NCI-H146 (cell line): ENCODE measurements at regions not wholly inside any gene's neighbourhood (a gene's known extent, or its start where the extent isn't known, plus 50 kb on each side); places are given as distances from the start of the nearest gene placed in this dataset.

Experiments
- DNase-seq: peaks from one replicate; lab custom pipeline; 2025; lab: John Stamatoyannopoulos, UW

DNA sequence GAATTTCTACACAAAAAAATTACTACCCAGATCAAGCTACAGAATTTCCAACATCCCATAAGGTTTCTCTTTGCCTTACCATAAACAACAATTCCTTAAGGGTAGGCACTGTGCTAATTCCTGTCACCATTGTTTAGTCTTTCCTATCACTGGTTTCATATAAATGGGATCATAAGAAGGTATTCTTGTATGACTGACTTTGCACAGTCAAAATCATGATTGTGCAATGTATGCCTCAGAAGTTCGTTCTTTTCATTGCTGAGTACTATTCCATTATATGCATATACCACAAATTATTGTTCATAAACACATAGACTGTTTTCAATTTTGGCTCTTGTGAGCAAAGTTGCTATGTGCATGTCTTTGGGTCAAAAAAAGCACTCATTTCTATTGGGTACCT, 611.6 kb upstream of the CADM1 start:
- DNase-seq: no peak

DNA sequence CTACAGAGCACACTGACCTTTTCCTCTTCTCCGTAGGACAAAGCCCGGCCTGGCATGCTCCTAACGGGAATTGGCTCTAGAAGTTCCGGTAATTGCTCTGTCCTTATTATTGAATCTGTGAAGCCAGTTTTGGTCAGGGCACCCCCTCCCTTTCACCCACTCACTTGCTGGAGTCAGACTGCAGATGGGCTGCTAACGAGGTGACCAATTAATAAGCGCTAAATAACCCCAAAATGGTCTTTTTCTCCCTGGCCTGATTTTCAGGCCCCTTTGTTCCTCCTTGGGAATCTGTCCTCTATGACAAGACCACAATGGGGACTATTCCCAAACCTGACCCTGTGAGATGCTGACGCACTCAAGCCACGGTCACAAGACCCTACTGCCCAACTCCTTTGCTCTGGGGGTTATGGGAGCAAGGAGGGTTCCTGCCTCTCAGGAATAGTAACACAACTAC, 610.0 kb upstream of the CADM1 start:
- DNase-seq: no peak

DNA sequence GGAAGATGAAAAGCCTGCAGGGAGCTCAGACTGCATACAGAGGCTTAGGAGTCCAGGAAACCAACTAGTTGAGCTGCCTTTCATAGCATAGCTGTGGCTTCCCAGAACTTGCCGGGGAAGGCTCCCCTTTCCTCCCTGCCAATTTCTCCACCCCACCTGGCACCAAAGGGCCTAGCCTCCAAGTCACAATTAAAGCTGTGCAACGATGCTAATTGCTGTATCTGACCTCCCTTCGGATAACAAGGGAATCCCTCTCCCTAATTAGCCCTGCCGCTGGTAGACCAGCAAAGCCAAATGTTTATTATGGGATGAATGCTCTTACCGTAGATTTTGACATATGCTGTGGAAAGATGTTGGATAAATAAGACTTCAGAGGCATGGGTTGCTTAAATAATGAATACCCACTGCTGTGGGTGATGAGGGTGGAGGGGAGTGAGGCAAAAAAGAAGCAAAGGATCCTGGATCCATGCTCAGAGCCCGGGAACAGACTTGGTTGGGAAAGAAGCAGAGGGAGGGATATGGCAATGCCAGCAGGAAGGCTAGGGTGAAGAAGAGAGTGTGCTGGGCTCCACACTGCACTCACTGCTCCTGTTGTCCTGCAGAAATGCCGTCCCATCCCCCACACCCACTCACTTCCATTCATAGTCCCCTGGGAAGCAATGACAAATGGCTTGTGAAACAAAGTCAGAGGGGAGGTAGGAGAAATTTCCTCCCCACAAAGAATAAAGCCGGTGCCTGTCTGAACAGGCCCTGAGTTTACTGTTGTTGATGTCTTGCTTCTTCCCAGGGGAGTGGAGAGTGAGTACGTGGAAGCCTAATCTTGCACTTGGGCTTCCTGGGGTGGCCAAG, 608.1 kb upstream of the CADM1 start:
- DNase-seq: no peak

DNA sequence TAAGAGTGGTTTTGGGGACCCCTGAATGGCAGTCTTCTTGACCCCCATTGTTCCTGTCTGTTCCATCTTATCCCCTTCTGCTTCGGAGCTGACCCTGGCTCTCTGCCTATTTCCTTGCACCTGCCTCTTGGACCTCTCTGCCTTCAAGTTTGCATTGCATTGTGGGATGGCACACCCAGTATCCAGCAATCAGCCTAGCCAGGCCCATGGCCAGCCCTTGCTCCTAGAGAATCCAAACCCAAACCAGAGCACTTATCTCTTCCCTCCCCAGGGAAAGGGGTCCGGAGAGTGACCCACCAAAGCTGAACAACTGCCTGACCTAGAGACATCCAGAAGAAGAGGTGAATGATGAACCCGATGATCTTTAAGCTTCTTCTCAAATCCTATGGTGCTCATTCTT, 607.3 kb upstream of the CADM1 start:
- no peak for DNase-seq

DNA sequence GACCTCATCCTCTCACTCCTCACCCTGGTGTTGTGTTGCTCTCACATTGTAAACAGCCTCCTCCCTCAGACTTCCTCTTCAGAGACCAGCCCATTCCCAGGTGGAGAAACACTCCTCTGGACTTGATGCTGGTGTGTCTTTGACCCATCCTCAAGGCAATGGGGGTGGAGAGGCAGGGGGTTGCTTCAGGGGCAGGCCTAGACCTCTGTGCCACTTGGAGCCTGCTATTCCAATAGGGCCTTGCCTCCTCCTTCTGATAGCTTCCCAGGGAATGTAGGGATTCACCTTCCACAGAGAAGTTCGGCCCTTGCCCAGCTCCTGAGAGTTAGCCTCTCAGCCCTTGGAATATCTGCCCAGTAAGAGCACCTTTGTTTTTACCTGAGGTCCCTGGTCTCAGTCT, 606.6 kb upstream of the CADM1 start:
- DNase-seq: no peak

DNA sequence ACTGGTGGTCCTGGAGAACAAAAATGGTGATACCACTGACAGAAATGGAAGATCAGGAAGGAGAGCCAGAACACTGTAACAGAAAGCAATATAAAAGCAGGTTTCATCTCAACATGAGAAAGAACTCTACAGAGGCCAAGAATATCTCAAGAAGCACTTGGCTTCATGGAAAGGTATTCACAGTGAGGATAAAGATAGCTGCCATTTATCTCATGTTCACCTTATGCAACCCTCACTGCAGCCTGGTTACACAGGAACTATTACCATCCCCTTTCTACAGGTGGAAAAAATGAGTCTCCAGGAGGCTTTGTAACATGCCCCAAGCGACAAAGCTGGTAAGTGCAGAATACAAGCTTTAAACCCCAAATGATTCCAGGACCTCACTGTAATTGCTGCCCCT, 606.1 kb upstream of the CADM1 start:
- no peak for DNase-seq

DNA sequence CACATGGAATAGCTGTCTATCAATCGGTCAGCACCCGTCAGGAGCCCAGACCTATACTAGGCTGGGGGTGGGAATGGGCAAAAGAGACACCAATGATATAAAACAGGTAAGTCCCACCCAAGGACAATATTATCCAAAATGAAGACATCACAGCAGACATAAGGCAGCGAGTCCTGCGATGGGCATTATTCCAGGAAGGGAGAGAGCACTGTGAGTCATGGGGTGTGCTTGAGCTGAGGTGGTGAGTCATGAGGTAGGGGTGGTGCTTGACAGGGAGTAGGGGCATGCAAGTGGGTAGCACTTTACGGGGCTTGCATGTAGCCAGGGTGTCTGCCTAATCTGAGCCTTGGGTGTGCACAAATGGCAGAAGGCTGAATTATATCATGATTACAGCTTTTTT, 605.0 kb upstream of the CADM1 start:
- no peak for DNase-seq

DNA sequence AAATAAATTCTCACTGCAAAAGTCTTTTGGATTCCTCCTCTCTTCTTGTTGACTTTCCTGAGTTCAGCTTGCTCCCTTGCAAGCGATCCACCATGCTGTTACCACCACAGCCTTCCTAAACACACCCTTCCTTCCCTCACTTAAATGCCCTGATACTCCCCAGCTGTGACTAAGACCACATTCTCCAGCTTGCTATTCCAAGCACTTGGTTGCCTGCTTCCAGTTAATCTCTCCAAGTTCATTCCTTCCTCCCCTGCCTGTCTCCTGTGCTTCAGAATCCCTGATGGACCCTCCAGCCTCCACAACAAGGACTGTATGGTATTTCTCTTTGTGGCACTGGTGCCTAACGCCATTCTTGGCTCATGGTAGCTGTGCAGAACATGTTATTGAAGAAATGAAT, 603.9 kb upstream of the CADM1 start:
- DNase-seq: no peak

DNA sequence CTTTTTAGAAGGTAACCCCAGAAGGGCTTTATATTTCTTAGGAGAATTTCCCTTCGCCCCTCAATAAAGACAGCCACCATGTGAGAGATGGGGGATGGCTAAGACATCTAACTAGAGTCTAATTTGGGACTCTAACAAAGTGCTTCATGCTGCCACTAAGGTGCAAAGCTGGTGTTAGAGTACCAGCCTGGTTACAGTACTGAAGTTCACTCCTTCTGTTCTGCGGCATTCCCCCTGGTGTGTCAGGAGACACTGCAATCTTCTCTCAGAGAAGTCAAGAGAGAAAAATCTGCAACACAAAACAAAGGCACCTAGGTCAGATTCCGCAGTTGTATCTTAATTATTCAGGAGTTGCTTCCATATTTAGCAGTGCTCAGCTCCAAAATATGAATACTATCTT, 603.0 kb upstream of the CADM1 start:
- DNase-seq: no peak

DNA sequence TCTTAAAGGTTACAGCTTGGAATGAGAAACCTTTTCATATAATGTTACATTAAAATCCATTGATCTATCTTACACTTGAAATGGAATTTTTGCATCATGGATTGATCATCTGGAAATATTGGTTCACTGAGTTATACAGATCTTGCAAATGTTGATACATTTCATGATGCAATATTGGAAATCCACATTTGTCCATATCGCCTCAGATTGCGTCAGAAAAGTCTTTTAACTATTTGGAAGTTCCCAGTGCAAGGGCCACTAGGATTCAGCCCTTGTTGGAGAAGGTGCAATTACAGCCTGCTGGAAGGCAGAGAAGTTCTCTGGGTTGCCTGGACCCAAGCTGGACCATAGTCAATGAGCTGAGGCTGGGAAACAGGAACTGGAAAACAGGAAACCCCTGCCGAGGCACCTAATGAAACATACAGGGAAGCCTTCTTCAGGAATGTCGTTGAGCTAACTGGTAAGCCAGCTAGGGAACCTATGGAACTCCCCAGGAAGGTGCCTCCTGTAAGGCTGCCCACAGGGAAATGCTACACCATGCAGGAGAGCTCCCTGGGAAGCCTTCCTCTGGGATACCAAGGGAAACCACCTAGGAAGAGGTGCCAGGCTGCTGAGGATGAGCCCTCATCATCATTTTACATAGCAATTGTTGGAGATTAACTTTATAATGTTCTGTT, 600.4 kb upstream of the CADM1 start:
- DNase-seq: no peak

DNA sequence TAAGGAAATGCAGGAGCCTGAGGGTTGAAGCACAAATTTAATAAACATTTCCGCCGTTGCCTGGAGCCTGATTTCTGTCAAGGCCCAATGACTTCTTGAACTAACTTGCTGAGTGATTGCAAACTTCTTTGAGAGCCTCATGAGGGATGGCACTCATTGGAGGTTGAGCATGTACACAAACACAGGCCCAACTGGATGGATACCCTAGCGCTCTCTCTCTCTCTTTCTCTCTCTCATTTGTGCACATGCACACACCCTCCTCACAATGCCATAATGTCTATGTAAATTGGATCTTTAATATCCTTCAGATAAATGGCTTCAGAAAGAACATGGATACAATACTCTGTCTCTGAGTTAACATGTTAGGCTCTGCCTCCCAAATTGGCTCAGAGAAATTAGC, 597.7 kb upstream of the CADM1 start:
- DNase-seq: no peak

DNA sequence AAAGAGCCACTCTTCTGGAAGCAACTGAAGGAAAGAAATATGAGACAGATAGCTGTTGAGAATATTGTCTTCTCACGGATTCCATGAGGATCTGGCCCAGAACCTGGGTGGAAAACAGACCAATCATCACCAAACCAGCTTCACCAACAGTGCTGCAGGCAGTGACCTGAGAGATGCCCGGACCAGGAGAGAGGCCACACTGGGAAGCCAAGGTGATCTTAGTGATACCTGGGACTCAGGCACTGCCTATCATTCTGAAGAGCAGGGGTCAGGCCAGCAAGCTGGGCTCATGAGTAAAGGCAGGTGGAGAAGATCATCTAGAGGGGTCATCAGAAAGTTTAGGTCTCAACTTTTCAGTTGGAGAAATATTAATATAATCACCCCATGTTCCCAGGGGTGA, 595.8 kb upstream of the CADM1 start:
- DNase-seq: no peak

DNA sequence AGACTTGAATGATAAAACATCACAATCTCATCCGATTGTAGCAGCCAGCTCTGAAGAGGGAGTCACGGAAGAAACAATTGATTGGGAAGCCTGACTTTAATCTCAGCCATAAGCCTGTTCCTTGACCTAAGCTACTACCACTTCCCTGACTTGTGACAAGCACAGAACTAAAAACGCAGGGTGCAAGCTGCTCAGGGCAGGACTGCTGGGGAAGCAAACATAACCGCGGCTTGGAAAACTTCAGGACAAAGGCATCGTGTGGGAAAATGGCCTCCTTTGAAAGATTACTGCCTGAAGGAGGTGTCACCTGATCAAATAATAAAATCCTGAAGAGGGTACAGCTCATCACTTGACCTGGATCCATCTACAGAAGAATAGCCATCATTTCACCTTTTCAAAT, 595.3 kb upstream of the CADM1 start:
- DNase-seq: no peak

DNA sequence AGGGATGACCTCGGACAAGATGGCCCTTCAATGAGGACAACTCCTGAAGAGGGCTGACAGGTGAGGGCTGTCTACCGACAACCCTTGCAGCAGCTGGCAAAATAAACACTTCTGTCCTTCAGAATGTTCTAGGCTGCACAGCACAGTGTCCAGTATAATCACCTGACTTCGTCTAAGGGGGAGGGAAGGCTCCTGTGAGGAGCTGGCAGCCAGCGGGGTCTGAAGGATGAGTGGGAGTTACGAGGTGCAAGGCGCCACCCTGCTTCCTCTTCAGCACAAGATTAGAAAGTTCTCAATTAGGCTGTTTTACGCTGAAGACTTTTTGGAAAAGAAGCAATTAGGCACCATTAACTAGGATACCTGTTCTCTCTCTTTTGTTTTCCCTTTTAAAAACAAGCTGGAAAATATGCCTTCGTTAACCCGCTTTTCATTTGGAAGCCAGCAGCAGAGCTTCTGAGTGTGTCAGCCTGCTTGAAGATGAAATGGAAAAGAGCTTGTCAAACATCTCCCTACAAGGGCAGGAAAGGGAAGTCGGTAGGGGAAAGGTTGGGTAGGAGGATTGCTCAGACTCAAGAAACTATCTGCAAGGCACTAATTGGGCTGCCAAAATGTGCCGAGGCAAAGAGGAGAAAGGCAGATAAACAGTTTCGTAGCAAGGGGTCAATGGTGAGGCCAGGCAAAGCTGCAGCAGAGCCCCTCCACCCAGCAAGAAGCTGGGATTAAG, 592.2 kb upstream of the CADM1 start:
- no peak for DNase-seq

DNA sequence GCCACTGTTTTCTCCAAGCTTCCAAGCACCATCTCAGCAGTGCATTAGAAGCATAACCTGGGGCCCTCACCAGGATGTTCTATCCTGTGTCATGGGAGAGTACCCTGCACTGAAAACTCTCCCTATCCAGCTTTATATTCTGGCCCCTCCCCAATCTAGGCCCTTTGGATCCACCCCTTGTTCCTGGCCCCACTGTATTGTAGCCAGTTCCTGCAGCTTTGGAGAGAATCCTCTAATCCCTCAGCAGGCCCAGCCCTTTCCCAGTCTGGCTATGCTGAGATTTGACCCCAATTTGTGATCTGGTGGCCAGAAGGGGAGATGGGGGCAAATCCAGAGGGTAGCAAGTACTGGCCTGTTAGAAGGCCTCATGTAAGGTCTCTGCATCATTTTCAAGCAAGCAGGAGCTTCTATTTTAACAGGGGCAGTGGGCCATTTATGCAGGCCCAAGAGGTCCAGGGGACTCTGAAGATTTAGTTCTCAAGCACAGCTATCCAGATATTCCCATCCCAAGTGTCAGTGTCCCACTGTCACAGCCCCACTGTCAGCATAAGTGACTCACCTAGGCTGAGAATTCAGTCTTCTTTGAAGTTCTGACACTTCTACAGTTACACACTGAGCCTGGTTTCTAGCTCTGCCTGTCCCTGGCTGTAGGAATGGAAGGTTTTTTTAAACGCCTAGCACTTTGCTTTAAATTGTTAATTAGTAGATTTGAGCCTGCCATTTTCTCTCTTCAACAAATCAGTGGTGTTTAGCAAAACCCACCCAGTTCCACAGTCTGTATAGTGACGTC, 589.5 kb upstream of the CADM1 start:
- no peak for DNase-seq

DNA sequence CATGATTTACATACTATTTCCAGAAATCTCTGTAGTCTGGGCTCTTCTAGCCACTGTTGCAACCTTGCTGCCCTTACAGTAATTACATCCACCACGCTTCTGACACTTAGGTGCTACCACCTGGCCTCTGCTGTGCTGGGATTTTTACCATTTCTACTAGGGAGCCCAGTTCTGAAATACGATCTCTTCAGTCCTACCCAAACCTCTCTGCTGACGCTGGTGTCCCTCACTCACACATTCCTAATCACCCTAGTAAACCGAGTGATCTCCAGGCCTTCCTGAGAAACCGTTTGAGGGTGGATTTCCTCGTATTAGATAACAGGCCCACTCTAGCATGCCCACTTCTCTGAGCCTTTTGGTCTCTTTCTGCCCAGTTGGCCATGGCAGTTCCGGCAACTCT, 588.9 kb upstream of the CADM1 start:
- DNase-seq: no peak

DNA sequence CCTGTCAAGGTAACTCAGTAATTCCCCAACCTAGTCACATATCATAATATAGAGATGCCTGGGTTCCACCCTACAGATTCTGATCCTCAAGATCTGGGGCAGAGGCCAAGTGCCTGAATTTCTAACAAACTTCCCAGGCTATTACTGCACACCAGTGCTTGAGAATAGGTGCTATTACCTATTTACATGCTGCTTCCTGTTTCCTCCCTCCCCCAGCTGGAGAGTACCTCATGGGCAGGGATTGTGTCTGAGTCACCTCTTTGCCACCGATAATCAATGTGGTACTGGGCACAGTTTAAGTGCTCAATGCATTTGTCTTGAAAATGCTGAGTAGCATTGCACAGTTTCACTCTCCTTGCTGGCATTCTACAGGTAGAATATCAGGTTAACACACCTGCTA, 582.2 kb upstream of the CADM1 start:
- DNase-seq: peak; percentile 17

DNA sequence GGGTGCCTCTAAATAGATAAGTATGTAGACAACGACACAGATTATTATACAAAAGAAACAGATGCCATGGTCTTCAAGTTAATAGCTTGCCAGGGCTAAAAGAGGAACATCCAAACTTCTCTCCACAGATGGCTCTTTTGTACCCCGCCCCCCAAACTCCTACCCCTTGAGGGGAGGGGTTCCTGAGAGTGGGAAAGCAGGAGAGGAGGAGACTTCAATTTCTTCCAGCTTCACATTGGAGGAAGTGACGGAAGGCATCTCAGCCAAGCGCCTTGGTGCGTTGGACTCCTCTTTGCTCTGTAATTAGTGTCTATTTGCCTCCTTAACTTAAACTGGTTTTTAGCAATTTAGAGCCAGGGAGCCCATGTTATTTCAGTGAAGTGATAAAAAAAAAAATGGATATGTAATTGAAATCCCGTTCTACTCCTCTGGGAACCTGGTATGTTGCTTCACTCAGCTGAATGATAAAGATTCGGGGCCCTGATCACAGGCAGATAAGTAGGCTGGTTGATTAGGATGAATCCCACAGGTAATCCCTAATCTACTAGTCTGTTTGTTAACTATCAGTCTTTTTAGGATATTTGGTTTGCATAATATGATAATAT, 580.9 kb upstream of the CADM1 start:
- no peak for DNase-seq

DNA sequence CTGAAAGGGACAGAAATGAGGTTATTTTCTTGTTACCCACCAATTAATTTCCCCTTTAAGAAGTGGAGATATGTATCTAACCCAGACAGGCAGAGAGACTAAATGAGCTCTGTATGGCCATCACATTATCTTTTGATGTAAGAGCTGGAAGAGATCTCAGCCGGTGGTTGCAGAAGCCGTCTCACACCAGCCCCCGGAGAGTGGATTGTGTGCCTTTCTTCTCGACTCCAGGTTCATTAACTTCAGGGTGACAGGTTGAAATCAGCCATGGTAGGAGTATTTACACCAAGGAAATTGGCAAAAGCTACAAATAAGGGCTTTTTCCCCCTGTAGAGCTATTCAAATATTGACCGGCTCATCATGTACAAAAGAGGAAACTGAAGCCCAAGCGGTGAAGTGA, 580.3 kb upstream of the CADM1 start:
- DNase-seq: no peak

DNA sequence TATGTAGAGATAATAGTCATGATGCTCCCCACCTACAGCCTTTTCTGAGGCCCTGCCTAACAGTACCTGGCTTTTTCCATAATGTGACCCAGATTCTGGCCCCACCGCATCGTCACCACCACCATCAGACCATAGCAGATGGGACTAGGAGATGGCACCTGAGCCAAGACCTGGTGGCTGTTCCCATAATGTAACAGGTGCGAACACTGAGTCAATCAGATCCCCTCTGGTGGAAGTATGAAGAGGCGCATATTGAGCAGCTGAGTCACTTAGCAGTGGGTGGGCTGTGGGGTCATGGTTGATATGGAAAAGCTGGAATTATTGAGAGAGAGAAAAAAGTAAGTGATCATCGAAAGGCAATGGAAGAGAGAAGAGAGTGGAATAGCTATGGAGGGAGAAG, 578.0 kb upstream of the CADM1 start:
- DNase-seq: no peak

DNA sequence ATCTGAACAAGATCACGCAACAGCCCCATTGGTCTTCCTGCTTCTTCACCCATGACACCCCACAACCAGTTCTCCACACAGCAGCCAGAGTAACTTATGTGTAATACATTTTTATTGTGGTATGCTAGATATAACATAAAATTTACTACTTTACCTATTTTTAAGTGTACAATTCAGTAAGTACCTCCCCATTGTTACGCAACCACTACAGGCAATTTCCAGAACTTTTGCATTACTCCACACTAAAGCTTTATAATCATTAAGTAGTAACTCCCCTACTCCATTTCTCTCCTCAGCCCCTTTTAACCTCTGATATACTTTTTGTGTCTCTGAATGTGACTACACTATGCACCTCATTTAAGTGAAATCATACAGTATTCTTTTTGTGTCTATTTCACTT, 575.4 kb upstream of the CADM1 start:
- DNase-seq: no peak

DNA sequence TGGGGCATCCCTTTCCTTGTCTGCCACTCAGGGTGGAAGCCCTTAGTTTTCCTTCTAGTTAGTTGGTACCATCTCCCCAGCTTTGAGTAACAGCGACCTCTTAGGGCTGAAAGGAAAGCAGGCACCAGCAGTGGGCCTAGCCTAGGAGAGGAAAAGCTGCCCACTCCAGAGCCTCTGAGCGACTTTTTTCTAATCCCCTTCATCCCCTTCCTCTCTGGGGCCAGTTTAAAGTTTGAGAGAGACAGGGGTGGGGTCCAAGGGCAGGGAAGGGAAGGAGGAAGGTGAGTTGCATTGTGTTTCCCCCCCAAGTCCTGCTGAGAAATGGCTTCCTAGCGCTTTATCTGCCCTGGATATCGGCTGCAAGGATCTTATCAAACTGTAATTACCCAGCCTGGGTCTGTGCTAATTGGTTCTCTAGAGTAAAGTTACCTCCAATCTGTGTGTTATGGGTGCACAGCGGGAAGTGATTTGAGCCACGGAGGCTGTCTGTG, 573.9 kb upstream of the CADM1 start:
- peak; percentile 76 for DNase-seq
